ENCODE measurements at regions not wholly inside any gene's neighbourhood (a gene's known extent, or its start where the extent isn't known, plus 50 kb on each side); places are given as distances from the start of the nearest gene placed in this dataset.

DNA sequence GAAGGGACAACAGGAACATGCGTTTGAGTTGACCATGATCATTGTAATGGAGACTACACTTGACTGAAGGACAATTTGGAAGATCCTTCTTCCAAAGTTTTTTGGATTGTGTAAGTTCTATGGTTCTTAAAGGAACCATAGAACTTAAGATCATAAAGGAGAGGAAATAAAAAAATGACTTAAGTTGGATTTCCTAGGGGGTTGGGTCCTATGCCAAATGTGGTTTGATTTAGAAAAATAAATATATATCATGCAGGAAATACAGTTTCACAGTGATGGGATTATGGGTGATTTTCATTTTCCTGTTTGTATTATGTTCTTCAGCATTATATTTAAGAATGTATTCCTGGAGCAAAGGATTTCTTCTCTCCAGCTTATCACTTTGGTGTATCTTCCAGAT, 305.5 kb upstream of the DPH6 start (continued):
- TF ChIP-seq, protein P1, sequence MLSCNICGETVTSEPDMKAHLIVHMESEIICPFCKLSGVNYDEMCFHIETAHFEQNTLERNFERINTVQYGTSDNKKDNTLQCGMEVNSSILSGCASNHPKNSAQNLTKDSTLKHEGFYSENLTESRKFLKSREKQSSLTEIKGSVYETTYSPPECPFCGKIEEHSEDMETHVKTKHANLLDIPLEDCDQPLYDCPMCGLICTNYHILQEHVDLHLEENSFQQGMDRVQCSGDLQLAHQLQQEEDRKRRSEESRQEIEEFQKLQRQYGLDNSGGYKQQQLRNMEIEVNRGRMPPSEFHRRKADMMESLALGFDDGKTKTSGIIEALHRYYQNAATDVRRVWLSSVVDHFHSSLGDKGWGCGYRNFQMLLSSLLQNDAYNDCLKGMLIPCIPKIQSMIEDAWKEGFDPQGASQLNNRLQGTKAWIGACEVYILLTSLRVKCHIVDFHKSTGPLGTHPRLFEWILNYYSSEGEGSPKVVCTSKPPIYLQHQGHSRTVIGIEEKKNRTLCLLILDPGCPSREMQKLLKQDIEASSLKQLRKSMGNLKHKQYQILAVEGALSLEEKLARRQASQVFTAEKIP (CRISPR knock-in tag; IDR thresholded peaks at IDR 0.05; ENCODE audit: borderline replicate concordance), result no peak

DNA sequence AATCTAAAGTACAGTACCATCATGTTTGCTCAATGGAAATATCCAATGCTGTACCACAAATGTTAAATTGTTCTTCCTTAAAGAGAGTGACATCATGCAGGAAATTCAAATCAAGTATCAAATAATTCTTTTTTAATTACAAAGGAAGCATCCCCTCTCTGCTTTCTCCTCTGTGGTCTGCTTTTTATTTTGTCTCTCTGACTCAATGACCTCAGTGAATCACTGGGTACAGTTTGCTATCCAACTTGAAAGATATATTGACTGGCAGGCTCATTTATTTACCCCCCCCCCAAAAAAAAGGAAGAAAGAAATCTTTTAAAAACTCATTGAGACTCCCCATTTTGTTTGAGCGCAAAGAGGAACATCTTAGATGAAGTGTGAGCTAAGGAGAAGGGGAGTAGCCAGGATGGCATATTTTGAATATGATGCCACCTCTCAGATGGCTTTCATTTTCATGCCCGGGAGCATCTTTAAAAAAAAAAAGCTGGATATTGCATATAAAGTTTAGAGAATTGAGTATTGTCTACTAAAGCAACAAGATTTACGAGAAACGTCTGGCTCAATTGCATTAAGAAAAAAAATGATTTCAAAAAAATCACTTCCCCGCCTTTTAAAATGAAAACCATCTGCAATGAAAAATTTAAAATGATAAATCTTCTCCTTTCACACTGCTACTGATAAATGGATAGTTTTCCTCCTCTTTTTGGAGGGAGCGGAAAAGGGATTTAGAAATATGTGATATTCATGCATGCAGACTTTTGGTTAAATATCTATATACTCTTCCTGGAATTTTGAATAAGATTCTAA, 307.1 kb upstream of the DPH6 start:
- Histone ChIP-seq H3K27ac (ENCODE audit: extremely low read length, insufficient read depth, low read length) (no peak overlapping the region), H2AFZ (ENCODE audit: low read length) (no peak overlapping the region), H3K27me3 (ENCODE audit: control insufficient read depth in 1 of 2, insufficient read depth in 2 of 2, low read length in 2 of 2) (no peaks in the 10 kb centered on the region), H3K4me1 (ENCODE audit: insufficient read depth, low read length) (no peaks in the 10 kb centered on the region), H3K36me3 (replicated peaks in 1 of 2; ENCODE audit: control insufficient read depth in 1 of 2, insufficient read depth in 2 of 2, low read length in 2 of 2) (no peaks in the 10 kb centered on the region), H3K4me3 (replicated peaks in 1 of 3; ENCODE audit: insufficient read depth in 1 of 3, low read depth in 2 of 3, low read length in 3 of 3) (no peak overlapping the region), H4K20me1 (ENCODE audit: insufficient read depth, low read length) (no peaks in the 10 kb centered on the region), H3K79me2 (ENCODE audit: insufficient read depth, low read length) (no peaks in the 10 kb centered on the region), H3K4me2 (ENCODE audit: low read depth, low read length) (no peak overlapping the region), H3K9ac (ENCODE audit: insufficient read depth, low read depth, low read length) (no peak overlapping the region), H3K9me3 (ENCODE audit: low read length) (no peaks in the 10 kb centered on the region)
- in situ Hi-C loops (cut with HindIII; ENCODE audit: extremely low pct_ligation_motif_present, low pct_unique_long_range_greater_than_20kb) (no loop called here), intact Hi-C loops (cut with micrococcal nuclease; ENCODE audit: unreplicated experiment) (no loop called here)
- BruUV-seq (replicated peaks), result no TSS peak
- WGBS (ENCODE audit: low lambda C conversion rate), result 7% methylated on average over 6 of the region's 6 CpGs
- FAIRE-seq (no peak), ATAC-seq (no peak), DNase-seq (ENCODE audit: low spot score) (no peak)
- ChIA-PET POLR2A (no interaction called here), CTCF (ENCODE audit: low intra/inter-chr PET ratio, low total read pairs) (no interaction called here)
- TF ChIP-seq MED8 (CRISPR knock-in tag; IDR thresholded peaks at IDR 0.05; ENCODE audit: insufficient replicate concordance), result no peak
- TF ChIP-seq CEBPB (IDR thresholded peaks at IDR 0.05; ENCODE audit: borderline replicate concordance, low read depth, low read length), result no peak
- no peak for TF ChIP-seq KLF11 (CRISPR knock-in tag; IDR thresholded peaks at IDR 0.05)
- no peak for TF ChIP-seq ZNF496 (CRISPR knock-in tag; IDR thresholded peaks at IDR 0.05; ENCODE audit: insufficient replicate concordance)
- TF ChIP-seq SMC3 (IDR thresholded peaks at IDR 0.05; ENCODE audit: low read length), result no peak
- TF ChIP-seq, protein P2, sequence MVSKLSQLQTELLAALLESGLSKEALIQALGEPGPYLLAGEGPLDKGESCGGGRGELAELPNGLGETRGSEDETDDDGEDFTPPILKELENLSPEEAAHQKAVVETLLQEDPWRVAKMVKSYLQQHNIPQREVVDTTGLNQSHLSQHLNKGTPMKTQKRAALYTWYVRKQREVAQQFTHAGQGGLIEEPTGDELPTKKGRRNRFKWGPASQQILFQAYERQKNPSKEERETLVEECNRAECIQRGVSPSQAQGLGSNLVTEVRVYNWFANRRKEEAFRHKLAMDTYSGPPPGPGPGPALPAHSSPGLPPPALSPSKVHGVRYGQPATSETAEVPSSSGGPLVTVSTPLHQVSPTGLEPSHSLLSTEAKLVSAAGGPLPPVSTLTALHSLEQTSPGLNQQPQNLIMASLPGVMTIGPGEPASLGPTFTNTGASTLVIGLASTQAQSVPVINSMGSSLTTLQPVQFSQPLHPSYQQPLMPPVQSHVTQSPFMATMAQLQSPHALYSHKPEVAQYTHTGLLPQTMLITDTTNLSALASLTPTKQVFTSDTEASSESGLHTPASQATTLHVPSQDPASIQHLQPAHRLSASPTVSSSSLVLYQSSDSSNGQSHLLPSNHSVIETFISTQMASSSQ (IDR thresholded peaks at IDR 0.05; ENCODE audit: low read depth), result no peak
- TF ChIP-seq, protein P2 (CRISPR knock-in tag; IDR thresholded peaks at IDR 0.05; ENCODE audit: borderline replicate concordance), result no peak
- TF ChIP-seq, protein P3, sequence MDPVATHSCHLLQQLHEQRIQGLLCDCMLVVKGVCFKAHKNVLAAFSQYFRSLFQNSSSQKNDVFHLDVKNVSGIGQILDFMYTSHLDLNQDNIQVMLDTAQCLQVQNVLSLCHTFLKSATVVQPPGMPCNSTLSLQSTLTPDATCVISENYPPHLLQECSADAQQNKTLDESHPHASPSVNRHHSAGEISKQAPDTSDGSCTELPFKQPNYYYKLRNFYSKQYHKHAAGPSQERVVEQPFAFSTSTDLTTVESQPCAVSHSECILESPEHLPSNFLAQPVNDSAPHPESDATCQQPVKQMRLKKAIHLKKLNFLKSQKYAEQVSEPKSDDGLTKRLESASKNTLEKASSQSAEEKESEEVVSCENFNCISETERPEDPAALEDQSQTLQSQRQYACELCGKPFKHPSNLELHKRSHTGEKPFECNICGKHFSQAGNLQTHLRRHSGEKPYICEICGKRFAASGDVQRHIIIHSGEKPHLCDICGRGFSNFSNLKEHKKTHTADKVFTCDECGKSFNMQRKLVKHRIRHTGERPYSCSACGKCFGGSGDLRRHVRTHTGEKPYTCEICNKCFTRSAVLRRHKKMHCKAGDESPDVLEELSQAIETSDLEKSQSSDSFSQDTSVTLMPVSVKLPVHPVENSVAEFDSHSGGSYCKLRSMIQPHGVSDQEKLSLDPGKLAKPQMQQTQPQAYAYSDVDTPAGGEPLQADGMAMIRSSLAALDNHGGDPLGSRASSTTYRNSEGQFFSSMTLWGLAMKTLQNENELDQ (CRISPR knock-in tag; IDR thresholded peaks at IDR 0.05; ENCODE audit: borderline replicate concordance), result no peak
- TF ChIP-seq NFE2L1 (CRISPR knock-in tag; IDR thresholded peaks at IDR 0.05; ENCODE audit: borderline replicate concordance), result no peak
- TF ChIP-seq FOXM1 (CRISPR knock-in tag; IDR thresholded peaks at IDR 0.05), result no peak
- no peak for TF ChIP-seq ZNF7 (CRISPR knock-in tag; IDR thresholded peaks at IDR 0.05)
- no peak for TF ChIP-seq ZFP62 (CRISPR knock-in tag; IDR thresholded peaks at IDR 0.05)

Measured in HepG2 (cell line).